Gastrocnemius medialis (tissue), 4 donors: ENCODE measurements at regions not wholly inside any gene's neighbourhood (a gene's known extent, or its start where the extent isn't known, plus 50 kb on each side); places are given as distances from the start of the nearest gene placed in this dataset.

Experiments
- ATAC-seq, 2 donors: fragments of 150-250 bp; one replicate each; pipeline ENCODE4 v1.9.1; 2016
- DNase-seq, 2 donors: peaks; one replicate each; pipeline ENCODE4 v3.0.0-alpha.2; 2019
- H3K27ac ChIP-seq, 4 donors: fragments of 200-600 bp; sonication (generic); 1 replicate in 1 of 4; 2 replicates in 3 of 4; pipeline ENCODE4 v1.5.1; 2016 to 2018; ENCODE audit warnings: mild to moderate bottlenecking in 2 of 4, moderate library complexity in 1 of 4
- H3K27me3 ChIP-seq, 3 donors: fragments of 200-600 bp; sonication (generic) in 2 of 3; 1 replicate in 1 of 3; 2 replicates in 2 of 3; pipeline versions ENCODE4 v1.5.1 to v1.6.0; 2016 to 2019; ENCODE audit warnings: mild to moderate bottlenecking in 1 of 3, moderate library complexity in 1 of 3
- H3K36me3 ChIP-seq, 2 donors: fragments of 200-600 bp; sonication (generic) in 1 of 2; one replicate each; pipeline ENCODE4 v1.5.1; 2017 to 2018
- H3K4me1 ChIP-seq, 2 donors: fragments of 200-600 bp; sonication (generic) in 1 of 2; one replicate each; pipeline ENCODE4 v1.5.1; 2016 to 2017; ENCODE audit warnings: mild to moderate bottlenecking in 2 of 2
- H3K4me3 ChIP-seq, 4 donors: fragments of 200-600 bp; sonication (generic) in 3 of 4; 1 replicate in 1 of 4; 2 replicates in 3 of 4; pipeline ENCODE4 v1.5.1; 2016 to 2019; ENCODE audit warnings: mild to moderate bottlenecking in 2 of 4
- H3K9me3 ChIP-seq, 3 donors: fragments of 200-600 bp; sonication (generic) in 2 of 3; 1 replicate in 1 of 3; 2 replicates in 2 of 3; pipeline ENCODE4 v1.5.1; 2016 to 2019
- CTCF ChIP-seq, 5 experiments: fragments of 450-650 bp in 3 of 5; fragments of 200-600 bp in 2 of 5; sonication (generic) in 2 of 5; IDR thresholded peaks in 4 of 5; conservative IDR thresholded peaks in 1 of 5; 1 replicate in 4 of 5; 2 replicates in 1 of 5; pipeline ENCODE4 v1.5.1; 2016 to 2019; ENCODE audit warnings: antibody characterized with exemption in 5 of 5, mild to moderate bottlenecking in 3 of 5, moderate library complexity in 3 of 5
- POLR2A ChIP-seq, 2 donors: fragments of 450-650 bp; IDR thresholded peaks; one replicate each; pipeline ENCODE4 v1.6.1; 2017; ENCODE audit warnings: antibody characterized with exemption in 2 of 2, mild to moderate bottlenecking in 2 of 2, moderate library complexity in 2 of 2
- in situ Hi-C, 4 donors: fragments of 200-750 bp; cut with MboI; loops; one replicate each; pipeline versions ENCODE4 v1.15.0 to v1.8.0; 2017; ENCODE audit warnings: low sequenced_read_pairs in 4 of 4
- intact Hi-C: fragments of 100-400 bp; cut with DNase I; formaldehyde crosslinking; loops from one replicate; pipeline ENCODE4 v1.15.1; 2023; ENCODE audit warnings: low total_unique reads

GRCh38 chr1:101302831-101303511 lies 66.2 kb downstream of the S1PR1 start:
- no peak overlapping the region for H3K27ac ChIP-seq
- TF ChIP-seq POLR2A (IDR thresholded peaks at IDR 0.05) (no peak), CTCF (IDR thresholded peaks at IDR 0.05 in 4 of 5, conservative IDR thresholded peaks at IDR 0.05 in 1 of 5) (no peak)
- no peaks in the 10 kb centered on the region for H3K36me3 ChIP-seq
- H3K4me3 ChIP-seq = no peak overlapping the region
- H3K4me1 ChIP-seq = no peaks in the 10 kb centered on the region
- H3K9me3 ChIP-seq = no peaks in the 10 kb centered on the region
- in situ Hi-C loops = no loop called here
- DNase-seq (no peak), ATAC-seq (no peak)
- intact Hi-C loops = no loop called here
- H3K27me3 ChIP-seq = no peaks in the 10 kb centered on the region

GRCh38 chr1:101307985-101308689 lies 71.3 kb downstream of the S1PR1 start:
- in situ Hi-C loops = no loop called here
- Histone ChIP-seq H3K27me3 (peaks cover 0 to 7% (median 0%) of the 10 kb centered on the region in 3 donors), H3K9me3 (no peaks in the 10 kb centered on the region), H3K27ac (no peak overlapping the region), H3K4me1 (peaks cover 5 to 7% of the 10 kb centered on the region in 2 donors), H3K36me3 (no peaks in the 10 kb centered on the region), H3K4me3 (no peak overlapping the region)
- intact Hi-C loops = no loop called here
- ATAC-seq (no peak), DNase-seq (no peak)
- TF ChIP-seq CTCF (IDR thresholded peaks at IDR 0.05 in 4 of 5, conservative IDR thresholded peaks at IDR 0.05 in 1 of 5) = no peak
- no peak for TF ChIP-seq POLR2A (IDR thresholded peaks at IDR 0.05)

GRCh38 chr1:101308935-101309333 lies 72.1 kb downstream of the S1PR1 start:
- H3K36me3 ChIP-seq = no peaks in the 10 kb centered on the region
- H3K9me3 ChIP-seq = no peaks in the 10 kb centered on the region
- ATAC-seq (no peak), DNase-seq (no peak)
- peaks cover 0 to 7% (median 0%) of the 10 kb centered on the region in 3 donors for H3K27me3 ChIP-seq
- no peak overlapping the region for H3K27ac ChIP-seq
- no peak for TF ChIP-seq POLR2A (IDR thresholded peaks at IDR 0.05)
- no peak for TF ChIP-seq CTCF (IDR thresholded peaks at IDR 0.05 in 4 of 5, conservative IDR thresholded peaks at IDR 0.05 in 1 of 5)
- peak overlapping the region in 1 of 4 donors; percentile 52 for H3K4me3 ChIP-seq
- H3K4me1 ChIP-seq = peaks cover 5 to 7% of the 10 kb centered on the region in 2 donors
- intact Hi-C loops = loop anchor here (1.0 kb wide), 1 partner anchor 48 kb away; no protein-coding TSS in a partner anchor
- in situ Hi-C loops = no loop called here

- Histone ChIP-seq H3K27me3 (peaks cover 0 to 7% (median 0%) of the 10 kb centered on the region in 3 donors), H3K4me1 (peaks cover 5 to 7% of the 10 kb centered on the region in 2 donors), H3K36me3 (no peaks in the 10 kb centered on the region), H3K4me3 (peak overlapping the region; percentile 38 to 63 (median 52)), H3K27ac (no peak overlapping the region), H3K9me3 (no peaks in the 10 kb centered on the region)
- in situ Hi-C loops = loop anchor here in 1 of 4 donors (5.0 kb wide), 1 partner anchor 48 kb away; no protein-coding TSS in a partner anchor
- intact Hi-C loops = loop anchor here (1.0 kb wide), 1 partner anchor 48 kb away; no protein-coding TSS in a partner anchor
- no peak for TF ChIP-seq POLR2A (IDR thresholded peaks at IDR 0.05)
- TF ChIP-seq CTCF (IDR thresholded peaks at IDR 0.05 in 4 of 5, conservative IDR thresholded peaks at IDR 0.05 in 1 of 5) = peak; percentile 28 to 81 (median 54)
- ATAC-seq = peak; percentile 58 to 73
- DNase-seq = peak; percentile 18 to 19
Observed at GRCh38 chr1:101309334-101310311, 72.8 kb downstream of the S1PR1 start.
